ENCODE measurements at regions not wholly inside any gene's neighbourhood (a gene's known extent, or its start where the extent isn't known, plus 50 kb on each side); places are given as distances from the start of the nearest gene placed in this dataset.
A peak's percentile ranks its signal among the peaks of the same experiment; 100 is the strongest.

GRCh38 chr9:121593066-121593465 lies 58.4 kb upstream of the DAB2IP start:
- no peak for DNase-seq (ENCODE audit: low read depth)
- TF ChIP-seq CTCF (IDR thresholded peaks at IDR 0.05; ENCODE audit: low read length, missing control alignments) = no peak
- H3K4me3 ChIP-seq (replicated peaks; ENCODE audit: low read depth, low read length) = no peak overlapping the region

- H3K4me3 ChIP-seq (replicated peaks; ENCODE audit: low read depth, low read length) = no peak overlapping the region
- no peak for DNase-seq (ENCODE audit: low read depth)
- no peak for TF ChIP-seq CTCF (IDR thresholded peaks at IDR 0.05; ENCODE audit: low read length, missing control alignments)
Observed at GRCh38 chr9:121596515-121596914, 54.9 kb upstream of the DAB2IP start.

- H3K4me3 ChIP-seq (replicated peaks; ENCODE audit: low read depth, low read length) = no peak overlapping the region
- no peak for DNase-seq (ENCODE audit: low read depth)
- TF ChIP-seq CTCF (IDR thresholded peaks at IDR 0.05; ENCODE audit: low read length, missing control alignments) = no peak
Observed at GRCh38 chr9:121597698-121598166, 53.7 kb upstream of the DAB2IP start.

- no peak overlapping the region for H3K4me3 ChIP-seq (replicated peaks; ENCODE audit: low read depth, low read length)
- peak; percentile 60 for DNase-seq (ENCODE audit: low read depth)
- TF ChIP-seq CTCF (IDR thresholded peaks at IDR 0.05; ENCODE audit: low read length, missing control alignments) = peak; percentile 21
Observed at GRCh38 chr9:121598167-121598964, 53.1 kb upstream of the DAB2IP start.

GRCh38 chr9:121598965-121599871 lies 52.2 kb upstream of the DAB2IP start:
- peak overlapping the region; percentile 42 for H3K4me3 ChIP-seq (replicated peaks; ENCODE audit: low read depth, low read length)
- peak; percentile 20 for DNase-seq (ENCODE audit: low read depth)
- no peak for TF ChIP-seq CTCF (IDR thresholded peaks at IDR 0.05; ENCODE audit: low read length, missing control alignments)

- peak overlapping the region; percentile 42 for H3K4me3 ChIP-seq (replicated peaks; ENCODE audit: low read depth, low read length)
Observed at GRCh38 chr9:121599872-121600585, 51.4 kb upstream of the DAB2IP start.

More at GRCh38 chr9:121599872-121600585, 51.4 kb upstream of the DAB2IP start:
- no peak for TF ChIP-seq CTCF (IDR thresholded peaks at IDR 0.05; ENCODE audit: low read length, missing control alignments)
- DNase-seq (ENCODE audit: low read depth) = no peak
